HG02763 (cell line): ENCODE measurements at regions not wholly inside any gene's neighbourhood (a gene's known extent, or its start where the extent isn't known, plus 50 kb on each side); places are given as distances from the start of the nearest gene placed in this dataset.
A peak's percentile ranks its signal among the peaks of the same experiment; 100 is the strongest.
"Not testable (repeated sequence)": the region's sequence is repeated elsewhere in the genome, so short reads cannot be mapped to it uniquely, and the experiment has no call there.

Experiments used
- ATAC-seq: cut with Tn5 transposase; IDR thresholded peaks from one replicate; pipeline ENCODE4 v1.9.1; 2021; ENCODE audit warnings: mild to moderate bottlenecking, moderate library complexity; ENCODE audit not compliant: unreplicated experiment

GRCh38 chr20:5696011-5696559 lies 54.1 kb upstream of the SHLD1 start:
- no peak for ATAC-seq

DNA sequence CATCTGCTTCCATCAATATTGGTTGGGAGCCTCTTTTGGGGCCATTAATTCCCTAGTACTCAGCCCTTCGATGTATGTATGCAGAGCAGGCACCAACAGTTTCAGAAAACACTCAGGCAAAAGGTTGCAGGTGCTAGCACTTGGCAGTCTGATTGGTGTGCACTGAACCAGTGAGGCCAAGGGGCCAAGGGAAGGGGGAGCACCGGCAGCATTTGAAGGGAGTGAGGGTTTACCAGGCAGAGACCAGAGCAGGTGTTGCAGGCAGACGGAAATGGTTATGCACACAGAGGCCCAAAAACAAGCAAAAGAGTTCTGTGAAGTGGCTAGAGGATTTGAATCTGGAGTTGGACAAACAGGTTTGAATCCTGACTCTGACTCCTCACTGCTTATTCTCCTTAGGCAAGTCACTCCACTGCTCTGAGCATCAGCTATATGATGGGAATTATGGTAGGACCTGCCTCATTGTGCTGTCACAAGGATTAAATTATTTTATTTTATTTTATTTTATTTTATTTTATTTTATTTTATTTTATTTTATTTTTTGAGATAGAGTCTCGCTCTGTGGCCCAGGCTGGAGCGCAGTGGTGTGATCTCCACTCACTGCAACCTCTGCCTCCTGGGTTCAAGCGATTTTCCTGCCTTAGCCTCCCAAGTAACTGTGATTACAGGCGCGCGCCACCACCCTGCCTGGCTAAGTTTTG lies 58.1 kb upstream of the SHLD1 start:
- peak; percentile 97 for ATAC-seq

DNA sequence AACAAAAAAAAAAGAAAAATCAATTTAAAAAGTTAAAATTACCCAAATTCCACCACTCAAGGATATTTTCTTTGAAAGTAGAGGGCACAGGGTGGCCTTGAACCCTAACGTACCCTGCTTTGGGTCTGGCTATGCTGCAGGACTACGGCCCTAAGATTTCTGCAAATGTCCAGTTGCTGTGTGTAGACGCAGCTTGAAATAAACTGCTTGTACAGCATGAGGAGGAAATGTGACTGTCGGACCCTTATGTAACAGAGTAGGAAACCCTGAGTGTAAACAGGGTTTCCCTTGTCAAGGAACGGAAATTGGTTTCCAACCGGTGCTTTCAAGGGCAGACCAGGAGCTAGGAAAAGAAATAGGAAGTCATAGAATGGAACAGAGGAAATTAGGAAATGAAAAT lies 60.7 kb upstream of the SHLD1 start:
- ATAC-seq = no peak

GRCh38 chr20:5688431-5688972 lies 61.7 kb upstream of the SHLD1 start:
- no peak for ATAC-seq

- no peak for ATAC-seq
Observed at GRCh38 chr20:5687884-5688283, 62.3 kb upstream of the SHLD1 start.

- no peak for ATAC-seq
Observed at GRCh38 chr20:5686384-5687105, 63.7 kb upstream of the SHLD1 start.

DNA sequence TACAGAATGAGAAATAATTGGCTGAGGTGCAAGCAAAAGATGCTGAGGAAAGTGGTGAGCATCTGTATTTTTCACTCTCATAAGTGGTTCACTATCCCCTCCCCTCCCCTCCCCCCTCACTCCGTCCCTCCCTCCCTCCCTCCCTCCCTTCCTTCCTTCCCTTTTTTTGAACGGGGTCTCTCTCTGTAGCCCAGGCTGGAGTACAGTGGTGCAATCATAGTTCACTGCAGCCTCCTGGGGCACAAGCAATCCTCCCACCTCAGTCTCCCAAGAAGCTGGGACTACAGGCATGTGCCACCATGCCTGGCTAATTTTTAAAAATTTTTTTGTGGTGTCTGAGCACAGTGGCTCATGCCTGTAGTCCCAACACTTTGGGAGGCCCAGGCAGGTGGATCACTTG lies 67.6 kb upstream of the SHLD1 start:
- ATAC-seq = not testable (repeated sequence)

- no peak for ATAC-seq
Observed at GRCh38 chr20:5680192-5680591, 69.4 kb upstream of the GPCPD1 start.

DNA sequence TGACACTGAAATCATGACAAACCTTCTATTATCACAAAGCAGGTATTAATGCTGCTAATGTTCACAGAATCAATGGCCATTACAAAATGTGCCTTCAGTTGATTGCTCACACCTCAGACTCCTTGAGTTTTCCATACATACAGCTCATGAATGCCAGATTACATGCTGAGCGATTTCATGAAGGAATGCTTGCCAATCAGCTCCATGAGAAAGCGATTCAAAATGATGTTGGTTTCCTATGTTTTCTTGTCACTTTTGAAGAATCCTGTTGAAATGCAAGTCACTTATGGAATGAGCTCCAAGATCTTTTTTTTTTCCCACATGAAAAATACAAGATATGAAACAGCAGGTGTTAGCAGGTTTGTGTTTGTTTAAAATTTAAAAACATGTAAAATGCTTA lies 68.0 kb upstream of the GPCPD1 start:
- no peak for ATAC-seq

DNA sequence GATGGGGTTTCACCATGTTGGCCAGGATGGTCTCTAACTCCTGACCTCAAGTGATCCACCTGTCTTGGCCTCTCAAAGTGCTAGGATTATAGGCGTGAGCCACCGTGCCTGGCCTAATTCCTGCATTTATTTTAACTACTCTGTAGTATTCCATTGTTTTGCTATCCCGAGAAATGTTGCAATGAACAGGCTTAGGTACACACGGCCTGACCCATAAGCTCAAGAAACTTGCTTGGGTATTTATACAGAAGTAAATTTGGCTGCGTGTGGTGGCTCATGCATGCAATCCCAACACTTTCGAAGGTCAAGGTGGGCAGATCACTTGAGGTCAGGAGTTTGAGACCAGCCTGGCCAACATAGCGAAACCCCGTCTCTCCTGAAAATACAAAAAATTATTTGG lies 67.1 kb upstream of the GPCPD1 start:
- not testable (repeated sequence) for ATAC-seq

- ATAC-seq = no peak
Observed at GRCh38 chr20:5677389-5677788, 66.6 kb upstream of the GPCPD1 start.

DNA sequence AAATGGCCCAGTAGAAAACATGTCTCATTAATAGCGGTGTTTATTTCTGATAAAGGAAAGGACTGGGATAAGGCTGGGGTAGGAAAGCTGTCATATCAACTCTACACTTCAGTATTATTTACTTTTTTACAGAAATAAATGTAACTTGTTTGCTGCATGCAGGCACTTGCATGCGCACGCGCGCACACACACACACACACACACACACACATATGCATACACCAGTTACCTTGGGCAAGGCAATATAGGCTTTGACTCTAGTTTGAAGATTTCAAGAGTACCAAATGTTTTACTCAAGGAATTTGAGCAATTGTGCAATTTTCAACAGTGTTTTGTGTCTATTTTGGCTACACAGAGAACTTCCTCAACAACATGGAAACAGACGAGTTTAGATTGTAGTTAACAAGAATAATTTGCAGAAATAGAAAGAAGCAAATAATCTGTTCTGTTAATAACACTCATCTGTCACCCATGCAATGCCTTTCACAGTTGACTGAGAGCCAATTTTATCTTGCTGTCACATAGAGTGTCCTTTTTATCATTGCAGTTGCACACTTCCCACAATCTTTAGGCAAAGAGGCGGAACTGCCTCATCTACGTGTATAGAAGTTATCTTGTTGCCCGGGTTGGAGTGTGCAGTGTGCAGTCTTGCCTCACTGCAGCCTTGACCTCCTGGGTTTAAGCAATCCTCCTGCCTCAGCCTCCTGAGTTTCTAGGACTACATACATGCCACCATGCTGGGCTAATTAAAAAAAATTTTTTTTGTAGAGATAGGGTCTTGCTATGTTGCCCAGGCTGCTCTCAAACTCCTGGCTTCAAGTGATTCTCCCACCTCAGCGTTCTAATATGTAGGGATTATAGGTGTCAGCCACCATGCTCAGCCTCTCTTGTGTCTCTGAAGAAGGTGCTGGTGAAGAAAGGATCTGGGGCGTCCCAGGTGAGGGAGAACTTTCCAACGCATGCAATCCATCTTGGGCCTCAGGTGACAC lies 64.6 kb upstream of the GPCPD1 start:
- no peak for ATAC-seq

- ATAC-seq = peak; percentile 74
Observed at GRCh38 chr20:5674176-5674660, 63.4 kb upstream of the GPCPD1 start.

- no peak for ATAC-seq
Observed at GRCh38 chr20:5670874-5671273, 60.1 kb upstream of the GPCPD1 start.

DNA sequence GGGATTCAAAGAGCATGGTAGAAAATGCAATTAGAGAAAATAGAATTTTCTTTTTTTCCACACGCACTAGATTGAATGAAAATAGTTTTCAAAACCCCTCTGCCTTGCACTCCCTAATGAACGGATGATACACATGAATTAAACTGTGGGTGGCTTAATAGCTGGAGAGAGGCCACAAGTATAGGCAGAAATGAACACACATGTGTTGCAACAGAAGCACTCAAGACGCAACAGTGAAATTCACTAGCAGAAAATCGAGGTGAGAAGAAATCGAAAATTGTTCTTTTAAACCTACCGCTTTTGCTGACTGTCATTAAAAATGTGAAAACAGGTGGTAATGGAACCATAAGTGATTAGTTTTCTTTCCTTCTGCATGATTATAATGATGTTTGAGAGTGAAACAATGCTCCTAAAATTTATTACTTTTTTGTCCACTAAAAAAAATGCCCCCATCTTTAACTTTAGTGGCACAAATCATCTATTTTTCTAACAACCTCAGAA lies 59.3 kb upstream of the GPCPD1 start:
- ATAC-seq = no peak

DNA sequence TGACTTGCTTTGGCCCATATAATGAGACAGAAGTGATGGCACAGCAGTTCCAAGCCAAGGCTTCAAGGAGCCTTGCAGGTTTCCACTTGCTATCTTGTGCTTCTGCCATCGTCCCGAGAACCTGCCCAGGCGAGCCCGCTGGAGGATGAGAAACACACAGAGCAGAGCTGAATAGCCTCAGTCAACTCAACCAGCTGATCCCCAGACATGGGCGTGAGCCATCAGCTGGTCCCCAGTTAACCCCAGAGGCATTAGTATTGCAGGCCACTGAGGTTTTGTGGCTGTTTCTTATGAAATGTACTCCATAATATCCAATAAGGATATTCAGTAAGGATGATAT lies 57.7 kb upstream of the GPCPD1 start:
- no peak for ATAC-seq

DNA sequence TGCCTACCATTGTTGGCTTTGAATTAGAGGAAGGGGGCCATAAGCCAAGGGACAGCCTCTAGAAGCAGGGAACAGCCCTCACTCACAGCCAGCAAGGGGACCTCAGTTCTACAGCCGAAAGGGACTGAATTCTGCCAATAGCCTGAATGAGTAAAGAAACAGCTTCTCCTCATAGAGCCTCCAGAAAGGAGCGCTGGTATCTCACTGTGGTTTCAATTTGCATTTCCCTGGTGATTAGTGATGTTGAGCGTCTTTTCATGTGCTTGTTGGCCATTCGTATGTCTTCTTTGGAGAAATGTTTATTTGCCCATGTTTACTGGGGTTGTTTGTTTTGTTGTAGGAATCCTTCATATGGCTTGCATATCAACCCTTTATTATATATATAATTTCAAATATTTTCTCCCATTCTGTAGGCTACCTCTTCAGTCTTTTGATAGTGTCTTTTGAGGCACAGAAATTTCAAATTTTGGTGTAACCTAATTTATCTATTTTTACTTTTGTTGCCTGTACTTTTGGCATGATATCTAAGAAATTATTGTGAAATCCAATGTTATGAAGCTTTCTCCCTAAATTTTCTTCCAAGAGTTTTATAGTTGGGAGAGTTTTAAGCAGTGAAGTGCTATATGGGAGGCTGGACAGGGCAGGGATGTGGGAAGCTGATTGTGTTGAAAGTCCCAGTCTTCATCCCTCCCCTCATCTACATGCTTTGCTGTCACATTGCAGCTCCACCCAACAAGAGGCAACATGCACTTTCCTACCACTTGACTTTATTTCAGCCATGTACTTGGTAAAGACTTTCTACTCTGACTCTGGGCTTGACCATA lies 57.1 kb upstream of the GPCPD1 start:
- ATAC-seq = no peak

DNA sequence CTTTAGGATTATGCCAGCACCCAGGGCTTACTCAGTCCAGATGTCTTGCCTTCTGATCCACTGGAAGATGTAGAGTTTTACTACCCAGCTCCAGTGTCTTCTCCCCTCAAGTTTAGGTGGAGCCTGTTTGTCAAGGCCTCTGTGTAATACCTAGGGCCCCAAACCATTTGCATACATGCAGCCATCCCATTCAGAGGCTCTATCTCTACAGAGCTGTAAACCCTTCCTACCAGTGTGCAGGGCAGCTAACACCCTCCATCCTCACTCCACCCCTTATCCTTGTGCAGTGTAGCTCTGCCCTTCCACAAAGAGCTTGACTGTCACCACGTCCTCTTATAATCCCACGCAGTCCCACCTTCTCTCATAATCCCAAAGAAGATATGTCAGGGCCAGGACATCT lies 54.6 kb upstream of the GPCPD1 start:
- no peak for ATAC-seq

- no peak for ATAC-seq
Observed at GRCh38 chr20:5663396-5663795, 52.6 kb upstream of the GPCPD1 start.

DNA sequence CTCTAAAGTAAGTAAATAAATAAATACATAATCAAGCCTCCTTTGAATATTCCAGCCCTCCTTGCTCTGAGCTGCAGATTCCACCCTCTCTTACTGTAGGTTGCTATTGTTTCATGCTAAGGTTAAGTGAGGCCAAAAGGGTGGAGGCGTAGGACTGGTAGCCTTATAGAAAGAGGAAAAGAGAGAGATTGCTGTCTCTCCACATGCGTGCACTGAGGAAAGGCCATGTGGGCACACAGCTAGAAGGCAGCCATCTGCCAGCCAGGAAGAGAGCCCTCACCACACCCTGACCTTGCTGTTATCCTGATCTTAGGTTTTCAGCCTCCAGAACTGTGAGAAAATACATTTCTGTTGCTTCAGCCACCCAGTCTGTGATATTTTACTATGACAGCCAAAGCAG lies 52.0 kb upstream of the GPCPD1 start:
- ATAC-seq = no peak
